CD4-positive, alpha-beta T cell treated with Interleukin-15 for 4 hours (primary cell): ENCODE measurements at regions not wholly inside any gene's neighbourhood (a gene's known extent, or its start where the extent isn't known, plus 50 kb on each side); places are given as distances from the start of the nearest gene placed in this dataset.
A peak's percentile ranks its signal among the peaks of the same experiment; 100 is the strongest.
"Not testable (repeated sequence)": the region's sequence is repeated elsewhere in the genome, so short reads cannot be mapped to it uniquely, and the experiment has no call there.

Experiments
- DNase-seq: peaks from one replicate; pipeline ENCODE4 v3.0.0-alpha.2; 2020; ENCODE audit warnings: low spot score

- DNase-seq = no peak
Observed at GRCh38 chr10:21405981-21406380, 119.5 kb downstream of the SKIDA1 start.

- no peak for DNase-seq
Observed at GRCh38 chr10:21403256-21404015, 122.0 kb downstream of the SKIDA1 start.

- no peak for DNase-seq
Observed at GRCh38 chr10:21402606-21403083, 122.8 kb downstream of the SKIDA1 start.

- no peak for DNase-seq
Observed at GRCh38 chr10:21401196-21401595, 124.3 kb downstream of the SKIDA1 start.

GRCh38 chr10:21399392-21400035 lies 126.0 kb downstream of the SKIDA1 start:
- no peak for DNase-seq

- no peak for DNase-seq
Observed at GRCh38 chr10:21398563-21399231, 126.8 kb downstream of the SKIDA1 start.

- no peak for DNase-seq
Observed at GRCh38 chr10:21396889-21397288, 128.6 kb downstream of the SKIDA1 start.

- DNase-seq = no peak
Observed at GRCh38 chr10:21393931-21394330, 131.6 kb downstream of the SKIDA1 start.

GRCh38 chr10:21388589-21388988 lies 136.9 kb downstream of the SKIDA1 start:
- no peak for DNase-seq

GRCh38 chr10:21387868-21388267 lies 137.6 kb downstream of the SKIDA1 start:
- no peak for DNase-seq

- no peak for DNase-seq
Observed at GRCh38 chr10:21385996-21386585, 139.4 kb downstream of the SKIDA1 start.

- no peak for DNase-seq
Observed at GRCh38 chr10:21385536-21385935, 139.9 kb downstream of the SKIDA1 start.

- DNase-seq = no peak
Observed at GRCh38 chr10:21379143-21379542, 146.3 kb downstream of the SKIDA1 start.

- not testable (repeated sequence) for DNase-seq
Observed at GRCh38 chr10:21375274-21375673, 150.2 kb downstream of the SKIDA1 start.

GRCh38 chr10:21373881-21374280 lies 151.6 kb downstream of the SKIDA1 start:
- not testable (repeated sequence) for DNase-seq

GRCh38 chr10:21372651-21373410 lies 152.7 kb downstream of the SKIDA1 start:
- DNase-seq = peak; percentile 17

GRCh38 chr10:21369697-21370096 lies 155.8 kb downstream of the SKIDA1 start:
- DNase-seq = no peak

- DNase-seq = no peak
Observed at GRCh38 chr10:21368728-21369425, 156.6 kb downstream of the SKIDA1 start.

- no peak for DNase-seq
Observed at GRCh38 chr10:21368022-21368582, 157.4 kb downstream of the SKIDA1 start.

- DNase-seq = not testable (repeated sequence)
Observed at GRCh38 chr10:21366108-21366507, 159.4 kb downstream of the SKIDA1 start.
